ENCODE measurements at regions not wholly inside any gene's neighbourhood (a gene's known extent, or its start where the extent isn't known, plus 50 kb on each side); places are given as distances from the start of the nearest gene placed in this dataset.
A peak's percentile ranks its signal among the peaks of the same experiment; 100 is the strongest.

GRCh38 chr5:72009280-72009679 lies 98.0 kb upstream of the MAP1B start:
- no peak for DNase-seq

GRCh38 chr5:72010430-72010829 lies 96.8 kb upstream of the MAP1B start:
- no peak for DNase-seq

GRCh38 chr5:72012906-72013305 lies 94.4 kb upstream of the MAP1B start:
- no peak for DNase-seq

GRCh38 chr5:72013766-72014624 lies 93.3 kb upstream of the MAP1B start:
- no peak for DNase-seq

GRCh38 chr5:72015103-72015548 lies 92.1 kb upstream of the MAP1B start:
- DNase-seq = peak; percentile 55

- DNase-seq = peak; percentile 68
These were observed 89.0 kb upstream of the MAP1B start for GRCh38 chr5:72018143-72018803.

GRCh38 chr5:72020161-72020983 lies 86.9 kb upstream of the MAP1B start:
- DNase-seq = no peak

GRCh38 chr5:72021651-72022357 lies 85.5 kb upstream of the MAP1B start:
- no peak for DNase-seq

GRCh38 chr5:72028382-72028781 lies 78.9 kb upstream of the MAP1B start:
- DNase-seq = no peak

GRCh38 chr5:72030237-72030636 lies 77.0 kb upstream of the MAP1B start:
- DNase-seq = no peak

GRCh38 chr5:72032788-72033187 lies 74.5 kb upstream of the MAP1B start:
- no peak for DNase-seq

GRCh38 chr5:72034770-72035169 lies 72.5 kb upstream of the MAP1B start:
- no peak for DNase-seq

- no peak for DNase-seq
These were observed 71.4 kb upstream of the MAP1B start for GRCh38 chr5:72035831-72036230.

GRCh38 chr5:72036951-72037350 lies 70.3 kb upstream of the MAP1B start:
- DNase-seq = no peak

GRCh38 chr5:72040513-72040912 lies 66.8 kb upstream of the MAP1B start:
- DNase-seq = no peak

GRCh38 chr5:72041654-72042053 lies 65.6 kb upstream of the MAP1B start:
- DNase-seq = no peak

GRCh38 chr5:72042097-72042496 lies 65.2 kb upstream of the MAP1B start:
- DNase-seq = no peak

- no peak for DNase-seq
These were observed 61.6 kb upstream of the MAP1B start for GRCh38 chr5:72045692-72046091.

- DNase-seq = no peak
These were observed 61.2 kb upstream of the MAP1B start for GRCh38 chr5:72046106-72046505.

GRCh38 chr5:72055636-72056035 lies 51.6 kb upstream of the MAP1B start:
- DNase-seq = no peak

Data from hematopoietic multipotent progenitor cell treated with erythropoietin and hydrocortisone succinate and interleukin-3 and kit ligand, for 8 days (in vitro differentiated cells).